HG03457 (cell line): ENCODE measurements at regions not wholly inside any gene's neighbourhood (a gene's known extent, or its start where the extent isn't known, plus 50 kb on each side); places are given as distances from the start of the nearest gene placed in this dataset.
"Not testable (repeated sequence)": the region's sequence is repeated elsewhere in the genome, so short reads cannot be mapped to it uniquely, and the experiment has no call there.

Source experiments
- ATAC-seq: cut with Tn5 transposase; IDR thresholded peaks from one replicate; pipeline ENCODE4 v1.9.1; 2021; ENCODE audit warnings: moderate number of reproducible peaks; ENCODE audit not compliant: unreplicated experiment

DNA sequence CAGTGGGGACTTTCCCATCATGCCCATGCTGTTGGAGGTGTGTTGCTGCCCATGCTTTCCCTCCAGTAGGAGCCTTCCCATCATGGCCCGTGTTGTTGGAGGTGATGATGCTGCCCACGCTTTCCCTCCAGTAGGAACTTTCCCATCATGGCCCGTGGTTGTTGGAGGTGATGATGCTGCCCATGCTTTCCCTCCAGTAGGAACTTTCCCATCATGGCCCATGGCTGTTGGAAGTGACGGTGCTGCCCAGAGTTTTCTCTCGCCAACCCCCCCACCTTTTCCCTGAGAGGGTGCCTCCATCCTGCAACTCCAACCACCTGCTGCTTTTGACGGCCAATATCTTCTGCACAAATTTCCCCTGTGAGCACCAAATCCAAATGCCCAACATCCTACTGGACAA is 205.7 kb downstream of the TOMM20 start:
- no peak for ATAC-seq

DNA sequence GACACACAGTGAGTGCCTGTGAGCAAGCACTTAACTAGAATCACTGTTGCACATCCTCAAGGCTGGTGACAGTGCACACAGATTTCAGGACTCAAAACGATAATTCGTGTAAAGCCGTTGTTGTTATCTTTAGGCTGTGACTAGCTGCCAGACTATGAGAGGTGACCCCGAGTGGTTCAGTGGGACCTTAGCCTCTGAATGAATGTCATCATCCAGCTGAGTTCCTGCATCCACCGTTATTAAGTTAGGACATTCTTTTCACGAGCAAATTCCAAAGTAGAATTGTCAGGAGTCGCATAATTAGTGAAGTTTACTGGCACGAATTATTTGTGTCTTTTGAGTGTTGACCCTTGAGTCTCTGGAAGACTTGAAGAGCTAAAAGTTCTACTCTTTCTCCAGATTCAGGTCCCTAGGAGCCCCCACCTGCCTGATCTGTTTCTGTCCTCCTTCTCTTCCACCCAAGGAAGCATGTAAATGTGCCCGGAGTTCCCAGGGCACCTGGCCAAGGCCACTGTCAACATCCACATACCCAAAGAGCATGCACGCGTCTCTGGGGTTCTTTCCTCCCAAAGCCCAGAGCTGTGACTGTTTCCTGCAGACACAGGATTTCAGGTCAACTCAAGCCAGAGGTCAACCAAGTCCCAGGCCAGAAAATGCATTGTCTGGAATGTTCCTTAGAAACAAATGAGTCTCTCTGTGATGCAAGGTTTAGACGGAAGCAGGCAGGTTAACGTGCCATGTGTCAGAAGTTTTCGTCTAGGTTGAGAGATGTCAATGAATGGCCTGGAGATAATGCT is 207.2 kb downstream of the TOMM20 start:
- no peak for ATAC-seq

DNA sequence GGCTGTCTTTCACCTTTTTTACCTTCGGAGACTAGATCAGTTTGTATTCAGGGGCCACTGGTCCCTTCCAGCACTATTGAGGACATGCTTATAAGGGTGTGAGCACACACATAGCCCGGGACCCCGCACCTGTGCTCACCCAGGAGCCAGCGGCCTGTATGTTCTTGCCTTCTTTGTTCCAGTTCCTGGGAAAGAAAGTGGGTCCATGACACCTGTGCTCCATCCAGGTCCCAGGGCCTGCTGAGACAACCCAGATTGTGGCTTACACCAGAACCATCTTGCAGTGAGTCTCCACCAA is 207.8 kb downstream of the TOMM20 start:
- no peak for ATAC-seq

DNA sequence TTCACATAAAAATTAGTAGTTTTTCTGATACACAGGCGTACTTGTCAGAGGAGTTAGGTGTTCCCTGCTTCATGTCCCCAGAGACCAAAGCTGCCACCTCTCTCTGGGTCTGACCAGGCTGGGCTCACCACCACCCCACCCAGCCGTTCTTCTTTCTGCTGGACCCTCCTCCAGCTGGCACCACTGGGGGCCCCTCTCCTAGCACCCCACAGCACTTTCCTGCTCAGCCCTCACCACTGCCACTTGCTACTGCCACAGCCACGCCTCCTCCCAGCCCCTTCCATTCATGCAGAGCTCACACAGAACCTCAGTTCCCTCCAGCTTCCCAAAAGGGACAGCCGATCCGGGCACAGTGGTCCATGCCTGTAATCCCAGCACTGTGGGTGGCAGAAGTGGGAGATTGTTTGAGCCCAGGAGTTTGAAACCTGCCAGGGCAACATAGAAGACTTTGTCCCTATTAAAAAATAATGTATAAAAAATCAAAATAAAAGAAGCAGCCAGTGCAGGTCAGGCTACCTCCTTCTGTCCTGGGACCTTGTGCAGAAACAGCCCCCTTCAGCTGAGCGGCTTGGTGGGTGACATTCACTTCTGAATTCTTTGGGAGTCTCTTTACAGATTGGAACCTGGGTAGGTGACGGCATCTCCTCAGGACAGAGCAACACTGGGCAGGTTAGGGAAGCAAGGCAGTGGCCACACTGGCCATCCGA is 208.3 kb downstream of the TOMM20 start:
- ATAC-seq: no peak

DNA sequence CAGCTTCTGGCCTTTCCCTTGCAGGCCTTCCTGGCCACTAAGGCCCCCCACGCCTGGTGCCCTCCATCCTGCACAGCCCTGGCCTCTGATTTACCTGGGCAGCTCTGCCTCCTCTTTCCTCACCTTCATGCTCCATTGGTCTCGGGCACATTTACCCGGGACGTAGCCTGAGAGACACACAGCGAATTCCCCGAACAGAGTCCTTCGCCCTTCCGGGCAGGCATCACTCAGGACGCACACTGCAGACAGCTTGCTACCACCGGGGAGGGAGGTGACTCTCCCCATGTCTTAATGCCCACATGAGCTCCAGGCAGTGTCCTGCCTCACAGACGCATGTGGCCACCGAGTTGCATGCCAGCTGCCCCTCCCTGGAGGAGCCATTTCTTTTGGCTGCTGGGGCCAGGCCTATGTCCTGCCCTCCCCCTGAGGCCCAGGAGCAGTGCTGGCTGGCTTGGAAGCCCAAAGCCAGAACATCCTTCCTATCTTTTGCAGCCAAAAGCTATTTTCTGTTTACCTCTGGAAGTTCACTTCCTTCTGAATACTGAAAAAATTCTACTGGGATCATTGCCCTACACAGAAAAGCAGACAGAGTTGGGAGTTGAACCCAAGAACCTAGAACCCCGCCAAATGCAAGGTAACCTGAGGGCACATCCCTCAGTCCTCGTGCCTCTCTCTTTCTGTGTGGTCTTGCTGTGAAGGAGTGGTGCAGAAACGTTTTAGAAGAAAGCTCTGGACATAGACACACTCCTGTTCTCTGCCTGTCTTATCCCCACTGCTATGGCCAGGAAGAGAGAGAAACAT is 209.5 kb downstream of the TOMM20 start:
- ATAC-seq: no peak

DNA sequence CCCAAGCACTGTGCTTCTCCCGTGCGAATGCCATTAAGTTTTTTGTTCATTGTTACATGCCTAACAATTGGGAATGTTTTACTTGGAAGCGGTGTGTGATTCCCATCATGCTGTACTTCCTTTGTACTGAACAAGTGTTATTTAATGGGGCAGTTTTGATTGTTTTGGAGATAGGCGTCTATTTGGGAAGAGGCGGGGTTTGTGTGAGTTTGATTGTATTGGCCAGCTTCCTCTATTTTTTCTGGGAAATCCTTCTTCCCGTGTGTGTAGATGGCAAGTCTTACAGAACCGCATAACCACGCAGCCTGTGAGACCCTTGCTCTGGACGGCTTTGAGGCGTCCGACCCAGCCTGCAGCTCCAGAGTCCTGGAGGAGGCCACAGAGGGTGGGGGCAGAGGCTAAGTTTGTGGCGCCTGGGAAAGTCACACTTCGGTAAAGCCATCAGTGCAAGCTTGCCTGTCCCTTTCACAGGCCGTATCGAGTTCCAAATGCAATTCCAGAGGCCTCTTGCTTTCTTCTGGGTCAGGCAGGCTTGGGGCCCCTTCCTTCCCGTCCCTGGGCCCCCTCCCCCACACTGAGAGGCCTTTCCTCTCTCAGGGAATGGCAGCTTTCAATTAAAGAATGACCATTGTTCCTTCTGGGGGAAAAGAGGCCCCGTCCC is 210.3 kb downstream of the TOMM20 start:
- ATAC-seq: no peak

DNA sequence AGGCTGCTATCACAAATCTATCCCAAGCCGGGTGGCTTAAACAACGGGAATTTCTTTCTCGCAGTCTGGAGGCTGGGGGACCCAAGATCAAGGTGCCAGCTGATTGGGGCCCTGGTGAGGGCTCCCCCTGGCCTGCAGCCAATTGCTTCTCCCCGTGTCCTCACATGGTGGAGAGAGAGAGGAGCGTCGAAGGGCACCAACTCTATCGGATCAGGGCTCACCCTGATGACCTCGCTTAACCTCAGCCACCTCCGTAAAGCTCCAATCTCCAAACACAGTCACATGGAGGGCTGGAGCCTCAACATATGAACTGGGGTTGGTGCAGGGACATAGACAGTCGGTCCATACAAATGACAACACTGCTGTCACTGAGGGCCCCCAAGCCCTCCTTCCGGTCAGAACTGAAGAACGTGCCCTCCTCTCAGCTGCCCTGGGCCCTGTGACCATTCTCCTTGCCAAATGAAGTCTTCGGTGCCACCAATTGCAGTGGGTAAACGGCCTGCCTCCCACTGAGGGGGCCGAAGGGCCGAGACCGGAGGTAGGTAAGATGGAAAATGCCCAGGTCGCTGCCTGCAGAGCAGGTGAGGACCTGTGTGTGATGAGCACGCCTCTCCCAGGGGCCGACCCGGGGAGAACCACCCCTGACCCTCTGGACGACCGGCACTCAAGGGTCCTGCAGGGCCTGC is 211.0 kb downstream of the TOMM20 start:
- ATAC-seq: no peak

DNA sequence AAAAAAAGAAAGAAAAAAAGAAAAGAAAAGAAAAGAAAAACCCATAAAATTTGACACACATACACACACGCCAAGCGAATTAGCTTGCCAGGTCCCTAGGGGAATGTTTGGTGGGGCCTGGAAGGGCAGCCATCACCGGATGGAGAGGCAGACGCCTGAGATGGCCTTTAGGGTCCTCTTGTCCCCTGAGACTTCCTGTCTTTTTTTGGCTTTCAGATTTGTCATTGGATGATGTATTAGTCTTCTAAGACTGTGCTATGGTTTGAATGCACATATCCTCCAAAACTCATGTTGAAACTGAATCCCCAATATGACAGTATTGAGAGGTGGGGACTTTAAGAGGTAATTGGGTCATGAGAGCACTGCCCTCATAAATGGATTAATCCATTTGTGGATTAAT is 211.8 kb downstream of the TOMM20 start:
- no peak for ATAC-seq

DNA sequence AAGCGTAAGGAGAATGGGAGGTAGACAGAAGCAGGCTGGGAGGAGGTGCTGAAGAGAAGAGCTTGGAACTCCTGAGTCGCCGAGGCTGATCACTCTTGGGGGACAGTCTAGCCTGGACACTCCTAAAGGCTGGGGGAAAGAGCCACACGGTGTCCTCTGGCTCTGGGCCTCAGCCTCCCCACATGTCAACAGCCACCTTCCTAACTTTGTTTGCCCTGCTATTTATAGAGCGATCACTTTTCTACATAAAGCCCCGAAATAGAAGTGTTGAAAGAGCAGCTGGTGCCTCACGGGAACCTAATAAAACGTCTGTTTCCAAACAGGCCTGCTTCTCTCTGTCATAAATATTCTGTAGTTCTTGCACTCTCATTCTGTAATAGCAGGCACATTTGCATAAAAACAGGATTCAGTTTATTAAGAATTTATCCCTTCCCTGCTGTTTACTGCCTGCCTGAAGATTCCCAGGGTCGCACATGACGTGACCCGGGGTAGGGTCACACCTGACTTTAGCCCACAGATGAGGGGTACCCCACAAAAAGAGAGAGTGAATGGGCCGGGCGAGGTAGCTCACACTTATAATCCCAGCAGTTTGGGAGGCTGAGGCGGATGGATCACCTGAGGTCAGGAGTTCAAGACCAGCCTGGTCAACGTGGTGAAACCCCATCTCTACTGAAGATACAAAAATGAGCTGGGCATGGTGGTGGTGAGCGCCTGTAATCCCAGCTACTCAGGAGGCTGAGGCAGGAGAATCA is 212.5 kb downstream of the TOMM20 start:
- ATAC-seq: no peak

DNA sequence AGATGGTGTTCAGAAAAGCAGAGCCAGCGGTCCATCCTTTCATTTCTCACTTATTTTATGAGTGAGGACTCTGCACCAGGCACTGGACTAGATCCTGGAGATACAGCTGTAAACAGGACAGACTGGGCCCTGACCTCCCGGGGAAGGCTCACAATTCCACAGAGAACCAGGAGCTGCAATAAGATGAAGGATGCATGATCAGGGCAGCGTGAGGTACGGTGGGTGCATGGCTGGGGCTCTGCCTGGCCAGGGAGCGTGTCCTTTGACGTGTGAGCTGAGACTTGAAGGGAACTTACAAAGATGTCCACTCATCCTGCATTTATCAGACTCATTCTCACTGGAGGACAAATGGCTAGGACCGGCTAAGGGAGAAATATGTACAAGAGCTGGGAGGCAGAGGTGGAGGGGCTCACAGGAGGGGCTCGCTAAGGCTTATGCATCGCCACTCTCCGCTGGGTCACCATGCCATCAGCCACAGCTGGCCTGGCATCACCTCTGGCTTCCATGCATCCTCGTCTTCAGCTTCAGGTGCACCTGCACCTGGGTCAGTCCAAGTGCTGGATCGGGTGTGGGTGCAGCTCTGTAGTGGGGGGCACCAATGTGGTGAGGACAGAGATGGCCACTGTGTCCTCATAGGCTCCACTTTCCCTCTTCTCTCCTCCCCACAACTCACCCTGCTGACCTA is 213.9 kb downstream of the TOMM20 start:
- no peak for ATAC-seq

DNA sequence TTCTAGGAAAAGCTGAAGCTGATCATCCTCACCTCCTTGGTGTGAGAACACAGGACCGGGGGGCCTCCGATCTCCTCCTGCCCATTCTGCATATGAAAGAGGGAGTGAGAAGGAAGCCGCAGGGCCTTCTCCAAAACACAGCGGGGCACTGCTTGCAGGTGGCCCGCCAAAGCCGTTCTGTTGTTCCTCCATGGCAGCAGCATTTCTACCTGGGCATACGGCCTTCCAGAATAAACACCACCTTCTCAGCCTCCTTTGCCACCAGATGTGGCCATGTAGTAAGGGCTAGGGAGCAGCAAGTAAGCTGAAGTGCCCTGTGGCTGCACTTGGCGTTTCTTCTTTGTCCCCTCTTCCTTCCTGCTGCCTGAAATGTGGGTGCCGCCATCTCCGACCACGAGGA is 214.9 kb downstream of the TOMM20 start:
- no peak for ATAC-seq

DNA sequence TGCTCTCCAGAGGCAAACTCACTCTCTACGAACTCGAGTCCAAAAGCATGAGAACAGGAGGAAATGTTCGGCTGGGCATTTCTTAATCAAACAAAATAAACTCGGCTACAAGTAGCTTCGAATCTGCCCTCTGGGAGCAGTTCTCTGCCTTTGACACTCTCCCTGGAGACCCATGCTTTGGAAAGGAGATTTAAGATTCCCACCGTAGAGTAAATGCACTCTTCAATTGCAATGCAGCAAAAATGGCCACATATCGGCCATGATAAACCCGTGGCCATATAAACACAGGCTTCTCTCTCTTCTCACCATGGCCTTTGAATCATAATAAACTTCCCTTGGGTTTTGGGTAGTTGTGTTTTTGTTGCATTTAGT is 215.4 kb downstream of the TOMM20 start:
- ATAC-seq: no peak

DNA sequence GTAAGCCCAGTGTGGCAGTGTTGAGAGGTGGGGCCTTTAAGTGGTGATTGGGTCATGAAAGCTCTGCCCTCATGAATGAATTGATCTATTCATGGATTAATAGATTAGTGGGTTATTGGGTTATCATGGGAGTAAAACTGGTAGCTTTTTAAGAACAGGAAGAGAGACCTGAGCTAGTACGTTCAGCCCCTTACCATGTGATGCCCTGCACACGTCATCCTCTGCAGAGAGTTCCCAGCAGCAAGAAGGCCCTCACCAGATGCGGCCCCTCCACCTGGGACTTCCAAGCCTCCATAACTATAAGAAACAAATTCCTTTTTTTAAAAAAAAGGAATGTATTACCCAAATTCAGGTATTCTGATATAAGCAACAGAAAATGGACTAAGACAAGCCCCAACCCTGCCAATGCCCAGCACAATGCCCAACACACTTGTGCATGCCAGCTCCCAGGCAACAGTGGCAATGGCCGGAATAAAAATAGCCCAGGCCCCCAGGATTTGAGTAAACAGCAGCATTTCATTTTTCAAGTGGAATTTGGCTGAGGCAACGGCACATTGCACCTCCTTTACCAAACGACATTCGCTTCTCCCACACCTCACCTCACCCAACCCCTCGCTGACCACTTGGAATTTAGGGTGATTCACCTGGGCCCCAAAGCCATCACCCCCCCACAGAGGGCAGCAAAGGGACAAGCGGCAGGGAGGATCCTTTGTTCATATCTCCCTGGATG is 215.9 kb downstream of the TOMM20 start:
- ATAC-seq: no peak

DNA sequence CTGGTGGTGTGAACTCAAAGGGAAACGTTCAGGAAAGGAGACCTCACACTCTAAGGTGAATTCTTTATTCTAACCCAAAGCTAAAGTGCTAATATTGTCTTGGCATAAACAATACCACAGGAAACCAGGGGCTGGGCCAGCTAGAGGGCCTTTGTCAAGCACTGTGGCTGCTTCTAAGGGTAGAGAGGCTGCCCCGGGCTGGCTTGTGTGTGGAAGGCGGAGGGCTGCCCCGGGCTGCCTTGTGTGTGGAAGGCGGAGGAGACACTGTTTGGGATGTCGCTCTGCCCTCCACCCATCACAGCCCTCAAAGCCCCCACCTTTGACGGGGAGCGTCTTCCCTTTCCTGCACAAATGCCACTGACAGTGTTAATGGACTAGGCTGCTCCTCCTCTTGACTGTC is 216.8 kb downstream of the TOMM20 start:
- no peak for ATAC-seq

DNA sequence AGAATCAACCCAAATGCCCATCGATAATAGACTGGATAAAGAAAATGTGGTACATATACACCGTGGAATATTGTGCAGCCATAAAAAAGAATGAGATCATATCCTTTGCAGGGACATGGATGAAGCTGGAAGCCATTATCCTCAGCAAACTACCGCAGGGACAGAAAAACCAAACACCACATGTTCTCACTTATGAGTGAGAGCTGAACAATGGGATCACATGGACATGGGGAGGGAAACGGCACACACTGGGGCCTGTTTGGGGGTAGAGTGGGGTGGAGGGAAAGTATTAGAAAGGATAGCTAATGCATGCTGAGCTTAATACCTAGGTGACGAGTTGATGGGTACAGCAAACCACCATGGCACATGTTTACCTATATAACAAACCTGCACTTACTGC is 217.5 kb downstream of the TOMM20 start:
- ATAC-seq: not testable (repeated sequence)

DNA sequence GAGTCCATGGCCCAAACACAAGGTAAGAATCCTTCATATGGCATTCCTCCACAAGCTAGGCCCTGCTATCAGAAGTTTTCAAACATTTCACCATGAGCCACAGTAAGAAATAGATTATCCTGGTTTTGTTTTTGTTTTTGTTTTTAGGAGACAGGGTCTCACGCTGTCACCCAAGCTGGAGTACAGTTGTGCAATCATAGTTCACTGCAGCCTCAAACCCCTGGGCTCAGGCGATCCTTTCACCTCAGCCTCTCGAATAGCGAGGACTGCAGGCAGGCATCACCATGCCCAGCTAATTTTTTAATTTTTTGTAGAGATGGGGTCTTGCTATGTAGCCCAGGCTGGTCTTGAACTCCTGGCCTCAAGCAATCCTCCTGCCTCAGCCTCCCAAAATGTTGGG is 218.8 kb downstream of the TOMM20 start:
- no peak for ATAC-seq

DNA sequence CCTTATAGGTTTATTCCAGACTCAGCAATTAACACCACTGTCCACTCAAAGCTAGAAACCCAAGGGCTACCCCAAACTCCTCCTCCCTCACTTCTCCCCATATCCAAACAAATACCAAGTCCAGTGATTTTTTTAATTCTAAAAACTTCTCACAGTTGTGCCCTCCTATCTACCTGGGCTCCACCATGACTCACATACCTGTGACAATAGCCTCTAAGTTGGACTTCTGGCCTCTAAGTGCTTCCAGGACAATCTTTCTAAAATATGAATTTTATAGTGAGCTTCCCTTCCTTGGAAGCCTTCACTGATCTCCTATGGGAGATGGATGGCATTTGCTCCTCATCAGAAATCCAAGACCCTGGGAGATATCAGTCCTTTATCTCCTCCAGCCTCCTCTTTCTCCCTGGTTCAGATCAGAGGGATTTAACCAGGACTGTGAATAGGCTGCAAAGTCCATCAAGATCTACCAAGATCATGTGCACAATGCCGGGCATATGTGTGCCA is 219.3 kb downstream of the TOMM20 start:
- no peak for ATAC-seq

DNA sequence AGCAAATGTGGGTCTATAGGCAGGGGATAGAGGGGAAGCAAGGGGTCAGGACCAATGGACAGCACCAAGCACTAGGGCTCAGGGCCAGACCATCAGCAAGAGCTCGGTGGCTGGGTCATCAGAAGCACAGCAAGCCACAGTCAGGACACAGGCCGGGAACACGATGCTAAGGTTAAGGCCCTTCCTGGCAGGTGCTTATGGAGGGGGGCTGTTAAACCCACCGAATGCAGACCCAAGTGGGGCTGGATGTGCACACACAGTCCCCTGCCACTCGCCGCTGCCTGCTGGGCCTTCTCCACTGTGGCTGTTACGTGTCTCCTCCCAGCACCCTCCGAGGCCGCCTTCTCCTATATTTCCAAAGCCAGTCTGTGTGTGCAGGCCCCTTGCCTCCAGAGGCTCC is 220.1 kb downstream of the TOMM20 start:
- no peak for ATAC-seq

DNA sequence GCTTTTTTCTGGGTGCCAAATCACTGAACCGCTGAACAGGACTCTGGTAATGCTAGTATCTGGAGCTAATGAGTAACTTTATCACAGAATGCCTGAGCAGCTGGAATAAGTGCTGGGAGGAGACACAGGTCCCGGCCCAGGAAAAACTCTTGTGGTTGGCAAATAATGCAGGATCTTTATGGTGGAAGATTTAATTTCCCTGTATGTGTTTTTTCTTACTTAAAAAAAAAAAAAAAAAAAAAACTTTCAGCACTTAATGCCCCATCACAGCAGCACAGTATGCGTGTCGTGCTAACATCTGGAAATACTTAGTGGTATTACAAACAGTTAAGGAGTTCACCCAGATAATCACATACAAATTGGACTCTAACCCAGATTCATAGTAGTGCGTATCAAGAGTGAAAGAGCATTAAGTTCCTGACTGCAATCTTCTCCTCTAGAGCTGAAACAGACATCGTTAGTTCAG is 220.7 kb downstream of the TOMM20 start:
- no peak for ATAC-seq
